HG03378 (cell line): ENCODE measurements at regions not wholly inside any gene's neighbourhood (a gene's known extent, or its start where the extent isn't known, plus 50 kb on each side); places are given as distances from the start of the nearest gene placed in this dataset.
"Not testable (repeated sequence)": the region's sequence is repeated elsewhere in the genome, so short reads cannot be mapped to it uniquely, and the experiment has no call there.

ENCODE experiments used
- ATAC-seq: cut with Tn5 transposase; IDR thresholded peaks from one replicate; pipeline ENCODE4 v1.9.1; 2021; ENCODE audit warnings: mild to moderate bottlenecking, moderate library complexity; ENCODE audit not compliant: unreplicated experiment

GRCh38 chr1:192862271-192862670, 53.4 kb downstream of the RGS2 start:
- ATAC-seq: no peak

GRCh38 chr1:192866241-192866868, 57.5 kb downstream of the RGS2 start:
- ATAC-seq: no peak

- ATAC-seq: no peak
Measured at GRCh38 chr1:192867180-192867579, 58.3 kb downstream of the RGS2 start.

- no peak for ATAC-seq
Measured at GRCh38 chr1:192869308-192869940, 60.6 kb downstream of the RGS2 start.

GRCh38 chr1:192872010-192872409, 63.2 kb downstream of the RGS2 start:
- ATAC-seq: no peak

- ATAC-seq: no peak
Measured at GRCh38 chr1:192873836-192874235, 65.0 kb downstream of the RGS2 start.

GRCh38 chr1:192876633-192877032, 67.8 kb downstream of the RGS2 start:
- ATAC-seq: no peak

- peak; percentile 64 for ATAC-seq
Measured at GRCh38 chr1:192877283-192877886, 68.5 kb downstream of the RGS2 start.

GRCh38 chr1:192878249-192878648, 69.4 kb downstream of the RGS2 start:
- ATAC-seq: no peak

GRCh38 chr1:192879406-192879805, 70.6 kb downstream of the RGS2 start:
- ATAC-seq: no peak

GRCh38 chr1:192880231-192880630, 71.4 kb downstream of the RGS2 start:
- ATAC-seq: no peak

GRCh38 chr1:192884241-192884640, 75.4 kb downstream of the RGS2 start:
- ATAC-seq: no peak

GRCh38 chr1:192885387-192885786, 76.5 kb downstream of the RGS2 start:
- not testable (repeated sequence) for ATAC-seq

- no peak for ATAC-seq
Measured at GRCh38 chr1:192887426-192887825, 78.6 kb downstream of the RGS2 start.

- ATAC-seq: no peak
Measured at GRCh38 chr1:192888574-192888973, 79.7 kb downstream of the RGS2 start.

- ATAC-seq: no peak
Measured at GRCh38 chr1:192889082-192889481, 80.2 kb downstream of the RGS2 start.

GRCh38 chr1:192890134-192890533, 81.3 kb downstream of the RGS2 start:
- no peak for ATAC-seq

- ATAC-seq: no peak
Measured at GRCh38 chr1:192892934-192893333, 84.1 kb downstream of the RGS2 start.

- ATAC-seq: not testable (repeated sequence)
Measured at GRCh38 chr1:192895487-192895886, 86.6 kb downstream of the RGS2 start.

GRCh38 chr1:192896376-192896775, 87.5 kb downstream of the RGS2 start:
- no peak for ATAC-seq

GRCh38 chr1:192901500-192901899, 92.7 kb downstream of the RGS2 start:
- ATAC-seq: no peak

GRCh38 chr1:192903142-192903541, 94.3 kb downstream of the RGS2 start:
- ATAC-seq: no peak
